Sigmoid colon (tissue), 6 donors: ENCODE measurements at regions not wholly inside any gene's neighbourhood (a gene's known extent, or its start where the extent isn't known, plus 50 kb on each side); places are given as distances from the start of the nearest gene placed in this dataset.
"Not testable (repeated sequence)": the region's sequence is repeated elsewhere in the genome, so short reads cannot be mapped to it uniquely, and the experiment has no call there.

ENCODE experiments used
- DNase-seq: peaks from one replicate; pipeline ENCODE4 v3.0.0-alpha.2; 2019
- H3K27ac ChIP-seq, 4 donors: fragments of 200-600 bp; sonication (generic); one replicate each; pipeline ENCODE4 v1.5.1; 2016 to 2019; ENCODE audit warnings: mild to moderate bottlenecking in 1 of 4
- H3K27me3 ChIP-seq, 3 donors: fragments of 200-600 bp; sonication (generic); one replicate each; pipeline ENCODE4 v1.5.1; 2019; ENCODE audit warnings: mild to moderate bottlenecking in 1 of 3
- H3K36me3 ChIP-seq, 4 donors: fragments of 200-600 bp; sonication (generic); one replicate each; pipeline ENCODE4 v1.5.1; 2016 to 2019
- H3K4me1 ChIP-seq, 4 donors: fragments of 200-600 bp; sonication (generic); one replicate each; pipeline ENCODE4 v1.5.1; 2017 to 2019
- H3K4me3 ChIP-seq, 4 donors: fragments of 200-600 bp; sonication (generic); one replicate each; pipeline ENCODE4 v1.5.1; 2017 to 2019; ENCODE audit warnings: mild to moderate bottlenecking in 2 of 4, moderate library complexity in 1 of 4
- H3K9me3 ChIP-seq, 4 donors: fragments of 200-600 bp in 3 of 4; sonication (generic) in 3 of 4; one replicate each; pipeline versions ENCODE4 v1.5.1 to v1.6.1; 2013 to 2019
- CTCF ChIP-seq, 4 experiments: fragments of 450-650 bp in 3 of 4; fragments of 200-600 bp in 1 of 4; IDR thresholded peaks; one replicate each; pipeline ENCODE4 v1.5.1; 2016 to 2019; ENCODE audit warnings: antibody characterized with exemption in 4 of 4, mild to moderate bottlenecking in 3 of 4, moderate library complexity in 2 of 4
- EP300 ChIP-seq, 4 donors: sonication (generic); formaldehyde crosslinking; IDR thresholded peaks; one replicate each; pipeline ENCODE4 v1.6.1; 2017; ENCODE audit warnings: antibody characterized with exemption in 4 of 4
- POLR2A ChIP-seq, 2 donors: fragments of 450-650 bp; IDR thresholded peaks; one replicate each; pipeline ENCODE4 v1.6.1; 2016; ENCODE audit warnings: antibody characterized with exemption in 2 of 2, mild to moderate bottlenecking in 2 of 2, moderate library complexity in 2 of 2
- POLR2AphosphoS5 ChIP-seq, 4 donors: sonication (generic); formaldehyde crosslinking; IDR thresholded peaks; one replicate each; pipeline ENCODE4 v1.6.1; 2017; ENCODE audit warnings: antibody characterized with exemption in 4 of 4
- WGBS, 2 donors: extraction: QIAGEN DNeasy Blood & Tissue Kit; methylation state at CpG; one replicate each; pipeline ENCODE4 v1.1.7; 2013; 5-methylcytosine and 5-hydroxymethylcytosine counted together
- intact Hi-C: fragments of 100-400 bp; cut with DNase I; formaldehyde crosslinking; loops from one replicate; pipeline ENCODE4 v1.15.1; 2023
- donor health status: healthy with polysubstance abuse.
- donor health status: healthy.

- intact Hi-C loops = no loop called here
- Histone ChIP-seq H3K4me1 (no peaks in the 10 kb centered on the region), H3K27ac (no peak overlapping the region), H3K4me3 (no peak overlapping the region), H3K36me3 (no peaks in the 10 kb centered on the region), H3K9me3 (peaks cover 0 to 25% (median 0%) of the 10 kb centered on the region in 4 donors), H3K27me3 (no peaks in the 10 kb centered on the region)
- DNase-seq = no peak
- 67 to 70% methylated on average over 7 of the region's 7 CpGs for WGBS, 2 donors
- TF ChIP-seq CTCF (IDR thresholded peaks at IDR 0.05) (no peak), EP300 (IDR thresholded peaks at IDR 0.05) (no peak)
Observed at GRCh38 chr21:9753943-9754342, 767.4 kb upstream of the TPTE start.

GRCh38 chr21:9754434-9754833 lies 766.9 kb upstream of the TPTE start:
- H3K27me3 ChIP-seq, H3K4me1 ChIP-seq, DNase-seq, H3K4me3 ChIP-seq, H3K36me3 ChIP-seq, intact Hi-C loops, H3K27ac ChIP-seq: not testable (repeated sequence)
- H3K9me3 ChIP-seq = peaks cover 0 to 26% (median 0%) of the 10 kb centered on the region in 4 donors
- 55 to 65% methylated on average over 1 of the region's 1 CpG for WGBS, 2 donors

GRCh38 chr21:9755611-9756010 lies 765.8 kb upstream of the TPTE start:
- WGBS, 2 donors = 64 to 66% methylated on average over 7 of the region's 7 CpGs
- Histone ChIP-seq H3K4me3 (no peak overlapping the region), H3K4me1 (no peaks in the 10 kb centered on the region), H3K36me3 (no peaks in the 10 kb centered on the region), H3K27me3 (no peaks in the 10 kb centered on the region), H3K27ac (no peak overlapping the region), H3K9me3 (peaks cover 0 to 20% (median 0%) of the 10 kb centered on the region in 4 donors)
- intact Hi-C loops = no loop called here
- no peak for TF ChIP-seq POLR2AphosphoS5 (IDR thresholded peaks at IDR 0.05)
- no peak for TF ChIP-seq POLR2A (IDR thresholded peaks at IDR 0.05)
- TF ChIP-seq EP300 (IDR thresholded peaks at IDR 0.05) = no peak
- no peak for TF ChIP-seq CTCF (IDR thresholded peaks at IDR 0.05)
- no peak for DNase-seq

GRCh38 chr21:9756677-9757076 lies 764.7 kb upstream of the TPTE start:
- WGBS, 2 donors = 79 to 83% methylated on average over 9 of the region's 9 CpGs
- TF ChIP-seq POLR2A (IDR thresholded peaks at IDR 0.05) = no peak
- no peak for TF ChIP-seq CTCF (IDR thresholded peaks at IDR 0.05)
- no peak for TF ChIP-seq POLR2AphosphoS5 (IDR thresholded peaks at IDR 0.05)
- no peak for TF ChIP-seq EP300 (IDR thresholded peaks at IDR 0.05)
- no peak overlapping the region for H3K4me3 ChIP-seq
- H3K36me3 ChIP-seq = no peaks in the 10 kb centered on the region
- no peak for DNase-seq
- H3K27me3 ChIP-seq = no peaks in the 10 kb centered on the region
- intact Hi-C loops = no loop called here
- H3K9me3 ChIP-seq = peaks cover 0 to 20% (median 0%) of the 10 kb centered on the region in 4 donors
- H3K27ac ChIP-seq = no peak overlapping the region
- no peaks in the 10 kb centered on the region for H3K4me1 ChIP-seq

- H3K9me3 ChIP-seq = peaks cover 0 to 20% (median 0%) of the 10 kb centered on the region in 4 donors
- DNase-seq, intact Hi-C loops, H3K27ac ChIP-seq, H3K4me1 ChIP-seq, H3K36me3 ChIP-seq, H3K4me3 ChIP-seq, H3K27me3 ChIP-seq: not testable (repeated sequence)
- 66 to 69% methylated on average over 9 of the region's 9 CpGs for WGBS, 2 donors
Observed at GRCh38 chr21:9757118-9757517, 764.3 kb upstream of the TPTE start.

GRCh38 chr21:9757572-9757971 lies 763.8 kb upstream of the TPTE start:
- WGBS, 2 donors = 84 to 86% methylated on average over 9 of the region's 9 CpGs
- intact Hi-C loops = not testable (repeated sequence)

More at GRCh38 chr21:9757572-9757971, 763.8 kb upstream of the TPTE start:
- peaks cover 0 to 20% (median 0%) of the 10 kb centered on the region in 4 donors for H3K9me3 ChIP-seq
- not testable (repeated sequence) for H3K27ac ChIP-seq, H3K36me3 ChIP-seq, H3K27me3 ChIP-seq, H3K4me3 ChIP-seq, DNase-seq, H3K4me1 ChIP-seq
